GM18498 (cell line): ENCODE measurements at regions not wholly inside any gene's neighbourhood (a gene's known extent, or its start where the extent isn't known, plus 50 kb on each side); places are given as distances from the start of the nearest gene placed in this dataset.

Experiments
- ATAC-seq: cut with Tn5 transposase; IDR thresholded peaks from one replicate; pipeline ENCODE4 v1.9.1; 2021; ENCODE audit warnings: mild to moderate bottlenecking, moderate library complexity; ENCODE audit not compliant: unreplicated experiment

DNA sequence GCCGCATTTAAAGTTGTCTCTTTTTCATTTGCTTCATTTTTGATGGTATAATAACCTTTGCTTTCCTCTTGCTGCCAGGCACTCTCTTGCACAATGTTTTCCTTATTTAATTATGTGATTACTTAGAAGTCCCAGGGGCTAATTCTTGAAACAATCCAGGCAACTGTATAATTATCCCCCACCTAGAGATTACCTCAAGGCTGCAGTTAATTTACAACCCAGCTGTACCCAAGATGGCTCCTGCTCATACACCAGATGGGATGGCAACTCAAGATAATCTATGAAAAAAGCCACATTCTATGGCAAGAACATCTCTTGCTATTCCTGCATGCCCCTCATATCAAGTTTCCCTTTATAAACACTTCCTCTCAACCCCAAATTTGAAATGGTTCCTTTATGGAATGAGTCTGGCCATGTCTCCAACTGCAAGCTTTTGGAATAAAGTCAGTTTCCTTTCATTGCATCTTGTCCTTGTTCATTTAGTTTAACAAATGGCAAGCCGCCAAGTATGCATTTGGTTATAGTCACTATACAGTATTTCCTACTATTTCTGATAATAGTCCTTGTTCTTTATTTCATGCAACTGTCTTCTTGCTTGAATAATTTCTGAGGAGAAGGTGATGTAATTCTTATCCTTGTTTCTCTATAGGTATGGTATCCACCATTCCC lies 1042.6 kb downstream of the PLA2G4A start:
- ATAC-seq, result no peak

- no peak for ATAC-seq
These were observed 1043.8 kb downstream of the PLA2G4A start for GRCh38 chr1:187872550-187872949.

DNA sequence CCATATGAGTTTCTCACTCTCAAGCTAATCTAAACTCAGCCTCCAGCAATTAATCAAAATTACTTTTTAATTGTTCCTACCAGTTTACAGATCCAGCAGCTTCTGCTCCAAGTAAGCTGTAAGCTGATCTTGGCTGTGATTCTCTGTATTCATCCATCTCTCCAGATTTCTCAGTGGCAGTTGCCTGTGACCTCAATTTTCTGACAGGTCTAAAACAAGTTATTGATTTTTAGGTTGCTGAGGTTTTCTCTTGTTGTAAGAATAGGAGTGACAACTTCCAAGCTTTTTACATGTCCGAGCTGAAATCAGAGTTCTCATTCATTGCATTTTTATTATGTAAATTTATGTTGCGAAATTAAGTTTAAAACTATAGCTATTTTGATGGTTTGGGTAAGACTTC lies 1044.4 kb downstream of the PLA2G4A start:
- no peak for ATAC-seq

DNA sequence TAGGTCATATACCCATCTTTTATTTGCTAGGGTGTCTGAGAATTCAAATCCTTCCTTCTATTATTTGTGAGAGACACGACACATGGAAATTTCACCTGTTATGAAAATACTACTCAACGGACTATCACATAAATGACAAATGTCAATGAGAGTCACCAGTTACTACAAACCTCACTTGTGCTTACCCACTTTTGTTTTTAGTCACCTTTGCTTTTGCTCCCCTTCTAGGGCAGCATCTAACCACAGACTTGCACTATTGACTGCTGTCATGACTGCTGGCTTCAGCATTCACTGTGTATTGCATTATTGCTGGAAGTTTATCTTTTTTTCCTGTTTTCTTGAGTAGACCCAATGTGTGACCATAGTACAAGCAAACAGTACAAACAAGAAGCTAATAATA lies 1048.0 kb downstream of the PLA2G4A start:
- no peak for ATAC-seq

DNA sequence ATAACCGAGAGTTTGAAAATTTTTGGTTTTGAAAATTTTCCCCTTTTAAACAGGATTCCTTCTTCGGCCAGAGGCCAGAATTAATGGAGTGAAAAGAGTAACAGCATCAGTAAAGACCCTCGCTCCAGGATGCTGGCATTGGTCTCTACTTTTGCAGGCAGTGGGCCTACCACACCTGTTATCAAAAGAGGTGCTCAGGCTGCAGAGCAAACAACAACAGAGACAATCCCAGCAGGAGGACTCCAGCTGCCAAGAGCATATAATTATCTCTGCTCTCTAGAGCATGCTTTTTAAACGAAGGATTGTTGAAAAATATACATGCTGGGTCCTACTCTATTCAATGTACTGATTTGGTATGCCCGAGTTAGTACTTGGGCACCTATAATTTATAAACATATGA lies 1048.5 kb downstream of the PLA2G4A start:
- ATAC-seq, result no peak

DNA sequence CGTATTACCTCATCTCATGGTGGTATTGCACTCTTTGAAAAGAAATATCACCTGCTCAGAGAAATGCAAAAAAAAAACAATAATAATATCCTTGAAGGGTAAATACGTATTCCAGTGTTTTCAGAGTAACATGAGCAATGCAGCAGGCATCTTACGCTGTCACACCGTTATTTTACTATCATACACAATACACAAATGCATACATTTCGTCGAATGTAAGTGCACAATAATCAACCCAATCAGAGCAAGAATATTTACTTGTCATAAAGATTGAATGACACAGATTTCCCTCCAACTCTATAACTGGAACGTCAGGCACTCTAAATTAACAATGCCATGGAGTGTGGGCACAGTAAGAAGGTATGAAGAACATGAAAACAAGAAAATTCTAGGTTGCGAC lies 1050.1 kb downstream of the PLA2G4A start:
- no peak for ATAC-seq

- ATAC-seq, result no peak
These were observed 1054.6 kb downstream of the PLA2G4A start for GRCh38 chr1:187883356-187883755.

DNA sequence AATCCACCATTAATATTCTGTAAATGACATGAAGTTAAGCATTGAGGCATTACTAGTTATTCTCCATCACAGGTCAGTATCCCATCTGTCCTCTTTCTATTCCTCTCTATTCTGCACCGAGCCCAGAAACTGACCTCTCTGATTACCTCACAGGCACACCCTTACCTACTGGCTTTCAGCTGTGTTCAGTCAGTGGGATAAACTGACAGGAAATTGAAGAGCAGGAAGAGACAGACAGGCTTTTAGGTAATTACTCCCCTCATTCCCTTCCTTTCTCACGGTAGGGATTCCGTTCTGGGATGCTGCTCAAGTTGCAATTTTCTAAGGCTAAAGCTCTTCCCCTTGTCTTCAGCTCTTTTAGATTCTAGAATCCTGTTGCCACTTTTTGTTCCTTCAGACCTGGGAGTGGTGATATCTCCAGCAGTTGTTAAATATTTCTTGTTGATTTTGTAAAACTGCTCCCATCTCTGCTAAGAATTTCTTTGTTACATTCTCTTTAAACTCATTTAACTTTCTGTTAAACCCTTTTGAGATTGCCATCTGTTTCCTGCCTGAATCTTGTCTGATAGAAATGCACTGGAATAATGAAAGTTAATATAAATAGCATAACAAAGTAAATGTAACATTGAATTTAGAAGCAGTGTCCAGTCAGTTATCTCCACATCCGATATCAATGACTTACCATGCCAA lies 1063.4 kb downstream of the PLA2G4A start:
- ATAC-seq, result no peak

- no peak for ATAC-seq
These were observed 1063.9 kb downstream of the PLA2G4A start for GRCh38 chr1:187892683-187893039.

DNA sequence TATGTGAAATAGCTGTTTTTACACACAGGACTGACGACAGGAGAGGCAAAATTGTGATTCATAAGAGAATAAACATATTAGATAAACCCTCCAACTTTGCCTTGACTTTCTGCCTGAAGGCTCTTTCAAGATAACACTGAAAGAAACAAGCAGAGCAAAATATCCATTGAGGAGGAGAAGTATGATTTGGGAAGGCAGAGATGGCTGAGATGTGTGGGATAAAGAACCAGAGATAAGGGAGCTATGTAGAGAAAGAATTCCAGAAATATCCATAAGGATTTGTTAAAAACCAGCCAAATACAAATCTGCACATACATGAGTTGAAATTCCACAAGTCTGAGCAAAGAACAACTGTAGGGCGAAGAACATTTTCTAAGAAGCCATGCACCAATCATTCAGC lies 1064.7 kb downstream of the PLA2G4A start:
- no peak for ATAC-seq

GRCh38 chr1:187894349-187894748 lies 1065.6 kb downstream of the PLA2G4A start:
- no peak for ATAC-seq

DNA sequence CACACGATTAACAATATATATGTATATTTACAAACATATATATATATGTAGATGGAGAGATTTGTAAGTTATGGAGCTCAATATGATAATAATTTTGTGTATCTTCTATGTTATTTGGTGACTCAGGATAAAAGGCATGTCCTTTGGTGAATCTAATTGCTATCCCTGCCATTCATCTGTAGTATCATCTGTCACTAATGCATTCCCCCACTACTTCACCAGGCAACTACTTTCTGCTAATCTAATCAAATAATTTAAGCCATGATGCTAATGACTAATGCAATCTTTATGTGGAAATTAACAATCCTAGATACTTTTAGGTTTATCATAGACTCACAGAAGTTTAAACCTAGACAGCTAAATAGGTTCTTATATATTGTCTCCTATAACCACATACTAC lies 1074.5 kb downstream of the PLA2G4A start:
- ATAC-seq, result no peak

- ATAC-seq, result no peak
These were observed 1080.6 kb downstream of the PLA2G4A start for GRCh38 chr1:187909382-187909781.

- ATAC-seq, result no peak
These were observed 1083.1 kb downstream of the PLA2G4A start for GRCh38 chr1:187911820-187912219.

GRCh38 chr1:187920976-187921375 lies 1092.2 kb downstream of the PLA2G4A start:
- ATAC-seq, result no peak

DNA sequence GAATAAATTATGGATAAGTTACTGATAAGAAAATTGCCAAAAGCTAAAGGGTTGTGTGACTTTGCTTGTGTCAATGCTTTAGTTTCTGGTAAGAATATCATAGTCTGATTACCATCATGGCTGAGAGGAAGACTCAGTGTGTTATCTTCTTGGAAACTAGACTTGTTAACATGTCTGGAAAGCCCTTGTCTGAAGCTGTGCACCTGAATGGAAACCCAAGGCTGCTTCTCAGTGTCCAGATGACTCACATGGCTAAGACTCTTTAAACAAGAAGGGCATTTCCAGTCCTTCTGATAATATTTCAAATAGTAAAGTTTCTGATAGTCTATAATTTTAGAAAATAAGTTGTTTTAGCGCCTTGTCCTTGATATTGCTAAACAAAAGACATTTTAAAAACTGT lies 1092.7 kb downstream of the PLA2G4A start:
- no peak for ATAC-seq

- no peak for ATAC-seq
These were observed 1093.5 kb downstream of the PLA2G4A start for GRCh38 chr1:187922255-187922654.

- no peak for ATAC-seq
These were observed 1095.5 kb downstream of the PLA2G4A start for GRCh38 chr1:187924252-187924651.

DNA sequence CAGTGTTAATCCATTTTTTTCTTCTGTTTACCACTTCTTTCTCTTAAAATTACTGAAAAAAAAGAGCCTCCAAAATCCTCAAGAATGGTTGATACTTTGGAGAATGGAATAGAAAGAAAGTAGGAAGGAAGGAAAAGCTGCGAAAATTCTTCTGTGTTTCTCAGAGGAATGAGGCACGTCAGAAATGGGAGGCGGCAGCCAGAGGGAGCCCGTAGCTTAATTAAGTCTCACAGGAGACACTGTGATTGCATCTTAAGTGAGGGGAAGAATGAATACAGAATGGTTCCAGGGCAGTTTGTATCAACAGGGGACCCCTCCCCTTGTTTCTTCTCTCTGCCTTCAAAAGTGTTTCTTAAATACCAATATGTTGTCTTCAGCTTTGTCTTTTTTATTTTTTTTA lies 1099.5 kb downstream of the PLA2G4A start:
- ATAC-seq, result peak; percentile 72

- no peak for ATAC-seq
These were observed 1099.9 kb downstream of the PLA2G4A start for GRCh38 chr1:187928696-187929095.

- ATAC-seq, result no peak
These were observed 1103.0 kb downstream of the PLA2G4A start for GRCh38 chr1:187931776-187932175.

GRCh38 chr1:187933562-187934419 lies 1105.0 kb downstream of the PLA2G4A start:
- ATAC-seq, result no peak
